Mesendoderm (in vitro differentiated cells): ENCODE measurements at regions not wholly inside any gene's neighbourhood (a gene's known extent, or its start where the extent isn't known, plus 50 kb on each side); places are given as distances from the start of the nearest gene placed in this dataset.

Experiments used
- DNase-seq: peaks from one replicate; pipeline ENCODE4 v3.0.0; 2013
- H2AK5ac ChIP-seq: 2 replicates; pipeline ENCODE4 v1.6.1; 2013; ENCODE audit warnings: low read length, inconsistent platforms
- H2BK120ac ChIP-seq: 2 replicates; pipeline ENCODE4 v1.6.1; 2013; ENCODE audit warnings: low read depth, mild to moderate bottlenecking, low read length, moderate library complexity, mixed read lengths
- H2BK15ac ChIP-seq: replicated peaks from 2 replicates; pipeline ENCODE4 v1.6.1; 2013; ENCODE audit warnings: low read depth, mild to moderate bottlenecking, moderate library complexity
- H2BK5ac ChIP-seq: 2 replicates; pipeline ENCODE4 v1.6.1; 2013; ENCODE audit warnings: low read length, inconsistent platforms
- H3K18ac ChIP-seq: 2 replicates; pipeline ENCODE4 v1.6.1; 2013; ENCODE audit warnings: mild to moderate bottlenecking, low read length, mixed read lengths
- H3K23ac ChIP-seq: one replicate; pipeline ENCODE4 v1.6.1; 2013; ENCODE audit warnings: low read length
- H3K27ac ChIP-seq: 2 replicates; pipeline ENCODE4 v1.5.1; 2013; ENCODE audit warnings: low read depth, mild to moderate bottlenecking, inconsistent platforms, low read length, moderate library complexity
- H3K27me3 ChIP-seq: 2 replicates; pipeline ENCODE4 v1.6.1; 2013; ENCODE audit warnings: low read length, control low read depth, mild to moderate bottlenecking, inconsistent platforms; ENCODE audit not compliant: insufficient read depth, poor library complexity
- H3K36me3 ChIP-seq: 2 replicates; pipeline ENCODE4 v1.6.1; 2013; ENCODE audit warnings: low read length, inconsistent platforms; ENCODE audit not compliant: control insufficient read depth, insufficient read depth
- H3K4ac ChIP-seq: one replicate; pipeline ENCODE4 v1.6.1; 2013; ENCODE audit warnings: low read depth, mild to moderate bottlenecking, low read length, moderate library complexity
- H3K4me1 ChIP-seq: 2 replicates; pipeline ENCODE4 v1.6.1; 2013; ENCODE audit warnings: low read depth, low read length, inconsistent platforms; ENCODE audit not compliant: control insufficient read depth
- H3K4me2 ChIP-seq: 2 replicates; pipeline ENCODE4 v1.6.1; 2013; ENCODE audit warnings: low read length
- H3K4me3 ChIP-seq: 2 replicates; pipeline ENCODE4 v1.5.1; 2013; ENCODE audit warnings: mild to moderate bottlenecking, low read length
- H3K56ac ChIP-seq: one replicate; pipeline ENCODE4 v1.6.1; 2013; ENCODE audit warnings: low read length
- H3K79me1 ChIP-seq: 2 replicates; pipeline ENCODE4 v1.6.1; 2013; ENCODE audit warnings: low read length, inconsistent platforms
- H3K79me2 ChIP-seq: 2 replicates; pipeline ENCODE4 v1.6.1; 2013; ENCODE audit warnings: mild to moderate bottlenecking, low read length; ENCODE audit not compliant: control insufficient read depth, insufficient read depth
- H3K9ac ChIP-seq: 2 replicates; pipeline ENCODE4 v1.6.1; 2013; ENCODE audit warnings: low read length, inconsistent platforms
- H4K5ac ChIP-seq: one replicate; pipeline ENCODE4 v1.6.1; 2013; ENCODE audit warnings: low read length
- H4K8ac ChIP-seq: one replicate; pipeline ENCODE4 v1.6.1; 2013; ENCODE audit warnings: low read depth, mild to moderate bottlenecking, control low read depth, low read length, moderate library complexity
- WGBS: extraction: QIAGEN DNeasy Blood & Tissue Kit; methylation state at CpG from one replicate; pipeline ENCODE4 v1.1.7; 2013; ENCODE audit warnings: low lambda C conversion rate, missing lambda C conversion rate; ENCODE audit not compliant: insufficient coverage; ENCODE audit errors: extremely low coverage; 5-methylcytosine and 5-hydroxymethylcytosine counted together

DNA sequence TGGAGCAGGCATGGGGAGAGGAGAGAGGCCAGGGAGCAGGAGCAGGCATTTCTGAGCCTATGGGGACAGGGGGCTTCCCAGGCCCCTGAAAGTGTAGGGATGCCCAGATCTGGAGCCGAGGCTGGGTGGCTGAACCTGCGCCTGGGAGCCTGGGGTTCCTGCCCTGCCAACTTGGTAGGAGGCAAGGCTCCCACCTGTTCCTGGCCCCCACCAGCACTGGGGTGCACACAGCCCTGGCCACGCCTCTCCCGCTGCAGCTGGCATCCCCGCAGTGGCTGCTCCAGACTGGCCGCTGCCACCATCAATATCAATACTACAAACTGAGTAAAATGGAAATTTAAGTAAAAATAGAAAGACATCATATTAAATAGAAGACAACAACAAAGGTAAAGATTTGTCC lies 684.9 kb upstream of the MAP3K7 start:
- Histone ChIP-seq H4K5ac (no peak overlapping the region), H3K79me1 (no peaks in the 10 kb centered on the region), H4K8ac (no peak overlapping the region), H3K4me1 (no peaks in the 10 kb centered on the region), H3K36me3 (no peaks in the 10 kb centered on the region), H3K18ac (no peak overlapping the region), H2AK5ac (no peak overlapping the region), H2BK5ac (no peak overlapping the region), H3K9ac (no peak overlapping the region), H3K79me2 (no peaks in the 10 kb centered on the region), H3K56ac (no peak overlapping the region), H2BK120ac (no peak overlapping the region), H3K4me2 (no peak overlapping the region), H3K27ac (no peak overlapping the region), H3K27me3 (no peaks in the 10 kb centered on the region), H3K4me3 (no peak overlapping the region), H3K23ac (no peak overlapping the region), H2BK15ac (no peak overlapping the region), H3K4ac (no peak overlapping the region)
- DNase-seq: no peak
- no CpG with 5 or more reads among the region's 6 CpGs for WGBS

DNA sequence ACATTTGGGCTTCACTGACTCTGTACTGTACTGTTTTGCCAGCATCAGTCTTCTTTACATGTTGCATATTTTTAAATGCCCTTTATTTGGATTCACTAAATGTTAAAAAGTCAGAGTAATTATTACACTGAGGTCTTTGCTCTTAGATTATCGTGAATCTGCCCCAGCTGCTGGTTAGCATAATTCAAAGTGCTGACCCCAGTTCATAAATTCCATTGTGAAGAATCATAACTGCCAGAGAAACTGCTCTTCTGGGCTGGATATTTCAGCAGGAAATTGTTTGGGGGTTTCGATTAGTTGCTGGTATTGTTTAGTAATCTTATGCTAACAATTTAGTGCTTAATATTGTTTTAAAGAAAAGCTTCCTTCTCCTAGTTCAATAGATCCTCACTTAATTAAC lies 682.1 kb upstream of the MAP3K7 start:
- WGBS: no CpG with 5 or more reads among the region's 2 CpGs
- no peak overlapping the region for H3K23ac ChIP-seq
- no peak for DNase-seq

DNA sequence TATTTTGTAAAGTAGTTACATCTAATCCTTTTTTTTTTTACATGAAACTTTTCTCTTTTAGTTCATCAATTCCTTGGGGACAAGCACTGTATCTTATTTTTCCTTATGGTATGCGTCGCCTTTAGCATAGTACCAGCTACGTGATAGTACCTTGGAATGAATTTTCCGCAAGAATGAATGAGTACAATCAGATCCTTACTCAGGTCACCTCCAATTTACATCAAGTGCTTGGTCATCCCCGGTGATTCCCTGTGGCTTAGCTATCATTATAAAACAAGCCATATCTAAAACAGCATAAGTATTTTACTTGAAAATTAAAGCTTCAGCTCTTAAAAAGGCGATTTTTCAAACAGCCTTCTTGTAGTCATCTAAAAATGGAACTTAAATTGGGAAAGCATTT lies 680.4 kb upstream of the MAP3K7 start:
- no peak overlapping the region for H3K56ac ChIP-seq
- H3K18ac ChIP-seq: no peak overlapping the region
- H3K27me3 ChIP-seq: no peaks in the 10 kb centered on the region
- no peak overlapping the region for H3K23ac ChIP-seq
- no peak overlapping the region for H2AK5ac ChIP-seq
- H2BK120ac ChIP-seq: no peak overlapping the region
- H4K8ac ChIP-seq: no peak overlapping the region
- DNase-seq: no peak
- H3K36me3 ChIP-seq: no peaks in the 10 kb centered on the region
- H3K4me3 ChIP-seq: no peak overlapping the region
- H3K9ac ChIP-seq: no peak overlapping the region
- H3K79me2 ChIP-seq: no peaks in the 10 kb centered on the region
- H2BK5ac ChIP-seq: no peak overlapping the region
- no peak overlapping the region for H2BK15ac ChIP-seq
- no CpG with 5 or more reads among the region's 6 CpGs for WGBS
- no peak overlapping the region for H3K27ac ChIP-seq
- no peaks in the 10 kb centered on the region for H3K79me1 ChIP-seq
- no peak overlapping the region for H4K5ac ChIP-seq
- H3K4me1 ChIP-seq: no peaks in the 10 kb centered on the region
- H3K4ac ChIP-seq: no peak overlapping the region
- no peak overlapping the region for H3K4me2 ChIP-seq

More for the DNA sequence above, 682.1 kb upstream of the MAP3K7 start:
- Histone ChIP-seq H3K79me1 (no peaks in the 10 kb centered on the region), H3K36me3 (no peaks in the 10 kb centered on the region), H4K8ac (no peak overlapping the region), H3K4me3 (no peak overlapping the region), H3K18ac (no peak overlapping the region), H3K4me1 (no peaks in the 10 kb centered on the region), H3K56ac (no peak overlapping the region), H4K5ac (no peak overlapping the region), H3K27me3 (no peaks in the 10 kb centered on the region), H2BK120ac (no peak overlapping the region), H3K4ac (no peak overlapping the region), H3K79me2 (no peaks in the 10 kb centered on the region), H2BK15ac (no peak overlapping the region), H3K4me2 (no peak overlapping the region), H2AK5ac (no peak overlapping the region), H2BK5ac (no peak overlapping the region), H3K27ac (no peak overlapping the region), H3K9ac (no peak overlapping the region)

DNA sequence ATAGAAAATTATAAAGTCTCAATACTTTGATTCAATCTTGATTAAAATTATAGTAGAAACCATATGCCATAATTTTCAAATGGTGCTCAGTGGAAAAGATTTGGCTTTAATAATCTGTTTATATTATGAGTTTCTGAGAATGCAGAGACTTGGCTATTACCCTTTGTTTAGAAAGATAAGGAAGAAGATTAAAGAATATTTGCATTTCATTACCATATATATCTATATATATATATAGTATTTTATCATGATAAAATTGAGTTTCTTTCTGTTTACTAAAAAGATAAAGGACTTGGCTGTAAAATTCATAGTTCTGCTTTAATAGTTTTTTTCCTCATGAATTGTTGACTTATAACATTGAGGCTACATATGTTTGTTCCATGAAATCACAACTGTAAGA lies 679.3 kb upstream of the MAP3K7 start:
- H3K9ac ChIP-seq: no peak overlapping the region
- no peak overlapping the region for H3K4me2 ChIP-seq
- H3K27me3 ChIP-seq: no peaks in the 10 kb centered on the region
- H3K18ac ChIP-seq: no peak overlapping the region
- no peaks in the 10 kb centered on the region for H3K79me2 ChIP-seq
- no peak overlapping the region for H3K4me3 ChIP-seq
- no peak overlapping the region for H3K56ac ChIP-seq
- no peak overlapping the region for H2BK15ac ChIP-seq
- no peaks in the 10 kb centered on the region for H3K36me3 ChIP-seq
- H4K5ac ChIP-seq: no peak overlapping the region
- no peak overlapping the region for H3K27ac ChIP-seq
- no peak overlapping the region for H4K8ac ChIP-seq
- H3K23ac ChIP-seq: no peak overlapping the region
- H2AK5ac ChIP-seq: no peak overlapping the region
- DNase-seq: no peak
- no peak overlapping the region for H2BK120ac ChIP-seq
- no peak overlapping the region for H3K4ac ChIP-seq
- no peaks in the 10 kb centered on the region for H3K4me1 ChIP-seq
- H3K79me1 ChIP-seq: no peaks in the 10 kb centered on the region
- no peak overlapping the region for H2BK5ac ChIP-seq

DNA sequence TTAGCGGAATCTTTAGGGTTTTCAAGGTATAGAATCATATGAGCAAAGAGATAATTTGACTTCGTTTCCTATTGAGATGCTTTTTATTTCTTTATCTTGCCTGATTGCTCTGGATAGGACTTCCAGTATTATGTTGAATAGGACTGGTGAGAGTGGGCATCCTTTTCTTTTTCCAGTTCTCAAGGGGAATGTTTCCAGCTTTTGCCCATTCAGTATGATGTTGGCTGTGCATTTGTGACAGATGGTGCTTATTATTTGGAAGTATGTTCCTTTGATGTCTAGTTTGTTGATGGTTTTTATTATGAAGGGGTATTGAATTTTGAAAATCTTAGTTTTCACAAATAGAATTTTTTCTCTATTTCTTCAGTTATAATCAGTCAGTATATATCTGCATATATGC lies 656.6 kb upstream of the MAP3K7 start:
- Histone ChIP-seq H3K9ac (no peak overlapping the region), H3K79me2 (no peaks in the 10 kb centered on the region), H3K27ac (no peak overlapping the region), H3K56ac (no peak overlapping the region), H3K36me3 (no peaks in the 10 kb centered on the region), H3K18ac (no peak overlapping the region), H2BK5ac (no peak overlapping the region), H2BK120ac (no peak overlapping the region), H3K4me1 (no peaks in the 10 kb centered on the region), H3K4me3 (no peak overlapping the region), H2BK15ac (no peak overlapping the region), H4K8ac (no peak overlapping the region), H2AK5ac (no peak overlapping the region), H3K4me2 (no peak overlapping the region), H3K27me3 (no peaks in the 10 kb centered on the region), H3K23ac (no peak overlapping the region), H3K4ac (no peak overlapping the region), H4K5ac (no peak overlapping the region), H3K79me1 (no peaks in the 10 kb centered on the region)
- DNase-seq: no peak
- no CpG with 5 or more reads among the region's 2 CpGs for WGBS

DNA sequence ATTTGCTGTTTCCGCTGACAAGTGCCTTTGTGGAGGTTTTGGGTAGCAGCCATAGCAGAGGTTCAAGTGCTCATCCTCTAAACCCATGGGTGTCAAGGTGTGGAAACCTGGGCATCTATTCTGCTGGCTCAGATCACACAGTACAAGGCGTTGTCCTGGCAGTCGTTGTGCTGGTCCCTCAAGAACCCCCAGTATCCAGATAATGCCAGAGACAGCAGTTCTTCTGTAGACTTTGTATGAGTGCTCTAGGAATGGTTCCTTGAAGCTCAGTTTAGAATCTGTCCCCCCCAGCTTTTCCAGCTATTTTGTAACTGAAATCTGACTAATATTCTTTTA lies 655.7 kb upstream of the MAP3K7 start:
- WGBS: no CpG with 5 or more reads among the region's 3 CpGs
- H2BK15ac ChIP-seq: no peak overlapping the region
- H3K79me1 ChIP-seq: no peaks in the 10 kb centered on the region
- no peaks in the 10 kb centered on the region for H3K4me1 ChIP-seq
- no peak overlapping the region for H2AK5ac ChIP-seq
- H3K4me2 ChIP-seq: no peak overlapping the region
- no peak overlapping the region for H3K4me3 ChIP-seq
- H4K8ac ChIP-seq: no peak overlapping the region
- H4K5ac ChIP-seq: no peak overlapping the region
- no peaks in the 10 kb centered on the region for H3K36me3 ChIP-seq
- no peak overlapping the region for H3K56ac ChIP-seq
- no peak for DNase-seq
- no peak overlapping the region for H3K18ac ChIP-seq
- no peaks in the 10 kb centered on the region for H3K79me2 ChIP-seq
- no peak overlapping the region for H3K27ac ChIP-seq
- no peak overlapping the region for H3K4ac ChIP-seq
- H2BK120ac ChIP-seq: no peak overlapping the region
- no peak overlapping the region for H2BK5ac ChIP-seq
- H3K27me3 ChIP-seq: no peaks in the 10 kb centered on the region
- H3K23ac ChIP-seq: no peak overlapping the region
- H3K9ac ChIP-seq: no peak overlapping the region
